ENCODE measurements at regions not wholly inside any gene's neighbourhood (a gene's known extent, or its start where the extent isn't known, plus 50 kb on each side); places are given as distances from the start of the nearest gene placed in this dataset.

- DNase-seq (ENCODE audit: low spot score), result no peak
- Mint-ChIP-seq H3K9me3 (ENCODE audit: unreplicated experiment) (no peaks in the 10 kb centered on the region), H3K27me3 (ENCODE audit: unreplicated experiment) (peaks cover 5% of the 10 kb centered on the region), H3K4me3 (ENCODE audit: unreplicated experiment) (no peak overlapping the region), H3K27ac (ENCODE audit: unreplicated experiment) (no peak overlapping the region), H3K4me1 (ENCODE audit: unreplicated experiment) (peaks cover 16% of the 10 kb centered on the region), H3K36me3 (ENCODE audit: low read depth, unreplicated experiment) (no peaks in the 10 kb centered on the region)
- TF ChIP-seq CTCF (IDR thresholded peaks at IDR 0.05; ENCODE audit: unreplicated experiment), result no peak
These were observed 368.6 kb downstream of the BCL11B start for GRCh38 chr14:98903371-98903770.

- Mint-ChIP-seq H3K36me3 (ENCODE audit: low read depth, unreplicated experiment) (no peaks in the 10 kb centered on the region), H3K27me3 (ENCODE audit: unreplicated experiment) (peaks cover 5% of the 10 kb centered on the region), H3K4me1 (ENCODE audit: unreplicated experiment) (peaks cover 16% of the 10 kb centered on the region), H3K9me3 (ENCODE audit: unreplicated experiment) (no peaks in the 10 kb centered on the region), H3K27ac (ENCODE audit: unreplicated experiment) (no peak overlapping the region), H3K4me3 (ENCODE audit: unreplicated experiment) (no peak overlapping the region)
- TF ChIP-seq CTCF (IDR thresholded peaks at IDR 0.05; ENCODE audit: unreplicated experiment), result no peak
- DNase-seq (ENCODE audit: low spot score), result no peak
These were observed 367.3 kb downstream of the BCL11B start for GRCh38 chr14:98904677-98905076.

- TF ChIP-seq CTCF (IDR thresholded peaks at IDR 0.05; ENCODE audit: unreplicated experiment), result no peak
- Mint-ChIP-seq H3K27ac (ENCODE audit: unreplicated experiment) (no peak overlapping the region), H3K4me1 (ENCODE audit: unreplicated experiment) (peaks cover 6% of the 10 kb centered on the region), H3K27me3 (ENCODE audit: unreplicated experiment) (peaks cover 4% of the 10 kb centered on the region), H3K36me3 (ENCODE audit: low read depth, unreplicated experiment) (no peaks in the 10 kb centered on the region), H3K4me3 (ENCODE audit: unreplicated experiment) (no peak overlapping the region), H3K9me3 (ENCODE audit: unreplicated experiment) (no peaks in the 10 kb centered on the region)
- no peak for DNase-seq (ENCODE audit: low spot score)
These were observed 365.6 kb downstream of the BCL11B start for GRCh38 chr14:98906123-98906995.

GRCh38 chr14:98907271-98907670 lies 364.7 kb downstream of the BCL11B start:
- Mint-ChIP-seq H3K27me3 (ENCODE audit: unreplicated experiment) (peaks cover 1% of the 10 kb centered on the region), H3K4me3 (ENCODE audit: unreplicated experiment) (no peak overlapping the region), H3K4me1 (ENCODE audit: unreplicated experiment) (no peaks in the 10 kb centered on the region), H3K9me3 (ENCODE audit: unreplicated experiment) (no peaks in the 10 kb centered on the region), H3K36me3 (ENCODE audit: low read depth, unreplicated experiment) (no peaks in the 10 kb centered on the region), H3K27ac (ENCODE audit: unreplicated experiment) (no peak overlapping the region)
- no peak for DNase-seq (ENCODE audit: low spot score)
- no peak for TF ChIP-seq CTCF (IDR thresholded peaks at IDR 0.05; ENCODE audit: unreplicated experiment)

- no peak for TF ChIP-seq CTCF (IDR thresholded peaks at IDR 0.05; ENCODE audit: unreplicated experiment)
- no peak for DNase-seq (ENCODE audit: low spot score)
- Mint-ChIP-seq H3K27ac (ENCODE audit: unreplicated experiment) (no peak overlapping the region), H3K36me3 (ENCODE audit: low read depth, unreplicated experiment) (no peaks in the 10 kb centered on the region), H3K27me3 (ENCODE audit: unreplicated experiment) (peaks cover 1% of the 10 kb centered on the region), H3K9me3 (ENCODE audit: unreplicated experiment) (no peaks in the 10 kb centered on the region), H3K4me3 (ENCODE audit: unreplicated experiment) (no peak overlapping the region), H3K4me1 (ENCODE audit: unreplicated experiment) (no peaks in the 10 kb centered on the region)
These were observed 363.9 kb downstream of the BCL11B start for GRCh38 chr14:98908050-98908449.
